KMS-11 (cell line): ENCODE measurements at regions not wholly inside any gene's neighbourhood (a gene's known extent, or its start where the extent isn't known, plus 50 kb on each side); places are given as distances from the start of the nearest gene placed in this dataset.

Experiments used
- H2AFZ ChIP-seq: fragments of 200-600 bp; sonication (generic); 2 replicates; pipeline ENCODE4 v1.6.1; 2016; ENCODE audit warnings: antibody characterized with exemption, mixed run types, low read depth
- H3K27ac ChIP-seq: fragments of 200-600 bp; sonication (generic); 2 replicates; pipeline ENCODE4 v1.6.1; 2016; ENCODE audit warnings: mild to moderate bottlenecking, mixed run types
- H3K27me3 ChIP-seq: fragments of 200-600 bp; sonication (generic); 2 replicates; pipeline ENCODE4 v1.6.1; 2017; ENCODE audit warnings: mild to moderate bottlenecking, low read depth, mixed run types, moderate library complexity; ENCODE audit not compliant: insufficient read depth
- H3K36me3 ChIP-seq: fragments of 200-600 bp; sonication (generic); 2 replicates; pipeline ENCODE4 v1.6.1; 2017; ENCODE audit warnings: mild to moderate bottlenecking, mixed run types; ENCODE audit not compliant: insufficient read depth
- H3K4me1 ChIP-seq: fragments of 200-600 bp; sonication (generic); 2 replicates; pipeline ENCODE4 v1.6.1; 2016; ENCODE audit warnings: mild to moderate bottlenecking, low read depth, mixed run types; ENCODE audit not compliant: poor library complexity, severe bottlenecking
- H3K4me2 ChIP-seq: fragments of 200-600 bp; sonication (generic); 2 replicates; pipeline ENCODE4 v1.7.0; 2016; ENCODE audit warnings: mild to moderate bottlenecking, mixed run types
- H3K4me3 ChIP-seq: fragments of 200-600 bp; sonication (generic); IDR thresholded peaks from 2 replicates; pipeline ENCODE4 v1.6.1; 2017; ENCODE audit warnings: low read depth, low read length, mixed read lengths; ENCODE audit not compliant: insufficient read depth
- H3K79me2 ChIP-seq: fragments of 200-600 bp; sonication (generic); 2 replicates; pipeline ENCODE4 v1.6.1; 2016; ENCODE audit warnings: low read depth, mixed run types; ENCODE audit not compliant: insufficient read depth
- H3K9ac ChIP-seq: fragments of 200-600 bp; sonication (generic); 2 replicates; pipeline ENCODE4 v1.6.1; 2016; ENCODE audit warnings: mild to moderate bottlenecking, mixed run types
- H4K20me1 ChIP-seq: fragments of 200-600 bp; sonication (generic); 2 replicates; pipeline ENCODE4 v1.6.1; 2016; ENCODE audit warnings: mild to moderate bottlenecking, mixed run types; ENCODE audit not compliant: insufficient read depth
- CTCF ChIP-seq: fragments of 200-600 bp; sonication (generic); conservative IDR thresholded peaks from 2 replicates; pipeline ENCODE4 v1.6.1; 2017; ENCODE audit warnings: low read depth, mild to moderate bottlenecking, antibody characterized with exemption, low read length, moderate library complexity, mixed read lengths

GRCh38 chr4:133014473-133015135, 134.5 kb upstream of the PCDH10 start:
- H3K79me2 ChIP-seq, result no peaks in the 10 kb centered on the region

GRCh38 chr4:133045288-133045687, 103.8 kb upstream of the PCDH10 start:
- H3K4me3 ChIP-seq, result no peak overlapping the region
- no peak overlapping the region for H3K27ac ChIP-seq
- no peaks in the 10 kb centered on the region for H3K27me3 ChIP-seq
- no peak overlapping the region for H2AFZ ChIP-seq
- no peaks in the 10 kb centered on the region for H3K79me2 ChIP-seq
- no peak overlapping the region for H3K9ac ChIP-seq
- H3K4me1 ChIP-seq, result no peaks in the 10 kb centered on the region
- no peaks in the 10 kb centered on the region for H3K36me3 ChIP-seq
- no peak for TF ChIP-seq CTCF
- no peak overlapping the region for H3K4me2 ChIP-seq
- no peaks in the 10 kb centered on the region for H4K20me1 ChIP-seq

More at GRCh38 chr4:133014473-133015135, 134.5 kb upstream of the PCDH10 start:
- Histone ChIP-seq H4K20me1 (no peaks in the 10 kb centered on the region), H3K27me3 (no peaks in the 10 kb centered on the region), H3K4me2 (no peak overlapping the region), H3K4me1 (no peaks in the 10 kb centered on the region), H3K4me3 (no peak overlapping the region), H3K9ac (no peak overlapping the region), H2AFZ (no peak overlapping the region), H3K36me3 (no peaks in the 10 kb centered on the region), H3K27ac (no peak overlapping the region)
- no peak for TF ChIP-seq CTCF

GRCh38 chr4:133046156-133046555, 102.9 kb upstream of the PCDH10 start:
- Histone ChIP-seq H3K36me3 (no peaks in the 10 kb centered on the region), H3K27me3 (no peaks in the 10 kb centered on the region), H3K9ac (no peak overlapping the region), H3K4me1 (no peaks in the 10 kb centered on the region), H3K27ac (no peak overlapping the region), H3K4me3 (no peak overlapping the region), H2AFZ (no peak overlapping the region), H3K4me2 (no peak overlapping the region), H4K20me1 (no peaks in the 10 kb centered on the region), H3K79me2 (no peaks in the 10 kb centered on the region)
- no peak for TF ChIP-seq CTCF

- TF ChIP-seq CTCF, result no peak
- no peak overlapping the region for H3K4me3 ChIP-seq
- no peaks in the 10 kb centered on the region for H3K4me1 ChIP-seq
- H4K20me1 ChIP-seq, result no peaks in the 10 kb centered on the region
- H3K27me3 ChIP-seq, result no peaks in the 10 kb centered on the region
- no peaks in the 10 kb centered on the region for H3K36me3 ChIP-seq
- H3K9ac ChIP-seq, result no peak overlapping the region
- H3K79me2 ChIP-seq, result no peaks in the 10 kb centered on the region
- H3K4me2 ChIP-seq, result no peak overlapping the region
- no peak overlapping the region for H3K27ac ChIP-seq
- no peak overlapping the region for H2AFZ ChIP-seq
Measured at GRCh38 chr4:133058701-133059100, 90.4 kb upstream of the PCDH10 start.
